ENCODE measurements at regions not wholly inside any gene's neighbourhood (a gene's known extent, or its start where the extent isn't known, plus 50 kb on each side); places are given as distances from the start of the nearest gene placed in this dataset.
"Not testable (repeated sequence)": the region's sequence is repeated elsewhere in the genome, so short reads cannot be mapped to it uniquely, and the experiment has no call there.

- no peak for FAIRE-seq
- DNase-seq: no peak
- Histone ChIP-seq H3K9me3 (ENCODE audit: control insufficient read depth in 2 of 2, insufficient read depth in 1 of 2, low read depth in 1 of 2, low read length in 1 of 2) (no peaks in the 10 kb centered on the region), H3K4me1 (ENCODE audit: control insufficient read depth in 3 of 3, insufficient read depth in 2 of 3, low read depth in 1 of 3, low read length in 2 of 3) (no peaks in the 10 kb centered on the region), H3K27me3 (ENCODE audit: control insufficient read depth in 3 of 3, insufficient read depth in 3 of 3, low read length in 3 of 3) (no peaks in the 10 kb centered on the region), H3K4me3 (ENCODE audit: low read depth in 1 of 3, low read length in 3 of 3) (no peak overlapping the region), H3K27ac (ENCODE audit: low read depth in 1 of 3, low read length in 2 of 3) (no peak overlapping the region), H3K36me3 (ENCODE audit: control insufficient read depth in 3 of 3, insufficient read depth in 2 of 3, low read depth in 1 of 3, low read length in 3 of 3) (no peaks in the 10 kb centered on the region)
- 89 to 93% (median 93%) methylated on average over 2 of the region's 2 CpGs for WGBS, 3 donors
Observed at GRCh38 chrX:96590403-96590802, 94.2 kb upstream of the DIAPH2 start.

GRCh38 chrX:96591421-96591820, 93.2 kb upstream of the DIAPH2 start:
- no peak overlapping the region for H3K4me3 ChIP-seq (ENCODE audit: low read depth in 1 of 3, low read length in 3 of 3)
- H3K27ac ChIP-seq (ENCODE audit: low read depth in 1 of 3, low read length in 2 of 3): no peak overlapping the region
- H3K9me3 ChIP-seq (ENCODE audit: control insufficient read depth in 2 of 2, insufficient read depth in 1 of 2, low read depth in 1 of 2, low read length in 1 of 2): no peaks in the 10 kb centered on the region
- FAIRE-seq: no peak
- H3K4me1 ChIP-seq (ENCODE audit: control insufficient read depth in 3 of 3, insufficient read depth in 2 of 3, low read depth in 1 of 3, low read length in 2 of 3): no peaks in the 10 kb centered on the region
- 71 to 83% (median 78%) methylated on average over 4 of the region's 4 CpGs for WGBS, 3 donors
- H3K36me3 ChIP-seq (ENCODE audit: control insufficient read depth in 3 of 3, insufficient read depth in 2 of 3, low read depth in 1 of 3, low read length in 3 of 3): no peaks in the 10 kb centered on the region
- DNase-seq: no peak
- no peaks in the 10 kb centered on the region for H3K27me3 ChIP-seq (ENCODE audit: control insufficient read depth in 3 of 3, insufficient read depth in 3 of 3, low read length in 3 of 3)

- 93 to 95% (median 94%) methylated on average over 9 of the region's 9 CpGs for WGBS, 3 donors
Observed at GRCh38 chrX:96597847-96598246, 86.8 kb upstream of the DIAPH2 start.

GRCh38 chrX:96611619-96612362, 72.9 kb upstream of the DIAPH2 start:
- Histone ChIP-seq H3K4me3 (ENCODE audit: low read depth in 1 of 3, low read length in 3 of 3) (no peak overlapping the region), H3K4me1 (ENCODE audit: control insufficient read depth in 3 of 3, insufficient read depth in 2 of 3, low read depth in 1 of 3, low read length in 2 of 3) (no peaks in the 10 kb centered on the region), H3K9me3 (ENCODE audit: control insufficient read depth in 2 of 2, insufficient read depth in 1 of 2, low read depth in 1 of 2, low read length in 1 of 2) (no peaks in the 10 kb centered on the region), H3K27ac (ENCODE audit: low read depth in 1 of 3, low read length in 2 of 3) (no peak overlapping the region), H3K36me3 (ENCODE audit: control insufficient read depth in 3 of 3, insufficient read depth in 2 of 3, low read depth in 1 of 3, low read length in 3 of 3) (no peaks in the 10 kb centered on the region), H3K27me3 (ENCODE audit: control insufficient read depth in 3 of 3, insufficient read depth in 3 of 3, low read length in 3 of 3) (no peaks in the 10 kb centered on the region)
- 33 to 64% (median 33%) methylated on average over 3 of the region's 3 CpGs for WGBS, 3 donors
- FAIRE-seq: no peak
- DNase-seq: no peak

More at GRCh38 chrX:96597847-96598246, 86.8 kb upstream of the DIAPH2 start:
- H3K4me1 ChIP-seq (ENCODE audit: control insufficient read depth in 3 of 3, insufficient read depth in 2 of 3, low read depth in 1 of 3, low read length in 2 of 3); H3K27ac ChIP-seq (ENCODE audit: low read depth in 1 of 3, low read length in 2 of 3); H3K36me3 ChIP-seq (ENCODE audit: control insufficient read depth in 3 of 3, insufficient read depth in 2 of 3, low read depth in 1 of 3, low read length in 3 of 3); H3K27me3 ChIP-seq (ENCODE audit: control insufficient read depth in 3 of 3, insufficient read depth in 3 of 3, low read length in 3 of 3); H3K4me3 ChIP-seq (ENCODE audit: low read depth in 1 of 3, low read length in 3 of 3); H3K9me3 ChIP-seq (ENCODE audit: control insufficient read depth in 2 of 2, insufficient read depth in 1 of 2, low read depth in 1 of 2, low read length in 1 of 2); FAIRE-seq; DNase-seq: not testable (repeated sequence)

- Histone ChIP-seq H3K4me3 (ENCODE audit: low read depth in 1 of 3, low read length in 3 of 3) (no peak overlapping the region), H3K4me1 (ENCODE audit: control insufficient read depth in 3 of 3, insufficient read depth in 2 of 3, low read depth in 1 of 3, low read length in 2 of 3) (no peaks in the 10 kb centered on the region), H3K27me3 (ENCODE audit: control insufficient read depth in 3 of 3, insufficient read depth in 3 of 3, low read length in 3 of 3) (no peaks in the 10 kb centered on the region), H3K36me3 (ENCODE audit: control insufficient read depth in 3 of 3, insufficient read depth in 2 of 3, low read depth in 1 of 3, low read length in 3 of 3) (no peaks in the 10 kb centered on the region), H3K27ac (ENCODE audit: low read depth in 1 of 3, low read length in 2 of 3) (no peak overlapping the region), H3K9me3 (ENCODE audit: control insufficient read depth in 2 of 2, insufficient read depth in 1 of 2, low read depth in 1 of 2, low read length in 1 of 2) (no peaks in the 10 kb centered on the region)
- DNase-seq: no peak
- WGBS, 3 donors: 60 to 73% (median 69%) methylated on average over 4 of the region's 4 CpGs
- FAIRE-seq: no peak
Observed at GRCh38 chrX:96615448-96615847, 69.2 kb upstream of the DIAPH2 start.

GRCh38 chrX:96619588-96619987, 65.1 kb upstream of the DIAPH2 start:
- no peaks in the 10 kb centered on the region for H3K4me1 ChIP-seq (ENCODE audit: control insufficient read depth in 3 of 3, insufficient read depth in 2 of 3, low read depth in 1 of 3, low read length in 2 of 3)
- no peaks in the 10 kb centered on the region for H3K9me3 ChIP-seq (ENCODE audit: control insufficient read depth in 2 of 2, insufficient read depth in 1 of 2, low read depth in 1 of 2, low read length in 1 of 2)
- no peaks in the 10 kb centered on the region for H3K27me3 ChIP-seq (ENCODE audit: control insufficient read depth in 3 of 3, insufficient read depth in 3 of 3, low read length in 3 of 3)
- H3K27ac ChIP-seq (ENCODE audit: low read depth in 1 of 3, low read length in 2 of 3): no peak overlapping the region
- H3K4me3 ChIP-seq (ENCODE audit: low read depth in 1 of 3, low read length in 3 of 3): no peak overlapping the region
- no peaks in the 10 kb centered on the region for H3K36me3 ChIP-seq (ENCODE audit: control insufficient read depth in 3 of 3, insufficient read depth in 2 of 3, low read depth in 1 of 3, low read length in 3 of 3)
- FAIRE-seq (no peak), DNase-seq (no peak)

- FAIRE-seq: no peak
- no peaks in the 10 kb centered on the region for H3K27me3 ChIP-seq (ENCODE audit: control insufficient read depth in 3 of 3, insufficient read depth in 3 of 3, low read length in 3 of 3)
Observed at GRCh38 chrX:96621811-96622210, 62.8 kb upstream of the DIAPH2 start.

More at GRCh38 chrX:96621811-96622210, 62.8 kb upstream of the DIAPH2 start:
- Histone ChIP-seq H3K36me3 (ENCODE audit: control insufficient read depth in 3 of 3, insufficient read depth in 2 of 3, low read depth in 1 of 3, low read length in 3 of 3) (no peaks in the 10 kb centered on the region), H3K9me3 (ENCODE audit: control insufficient read depth in 2 of 2, insufficient read depth in 1 of 2, low read depth in 1 of 2, low read length in 1 of 2) (no peaks in the 10 kb centered on the region), H3K27ac (ENCODE audit: low read depth in 1 of 3, low read length in 2 of 3) (no peak overlapping the region), H3K4me3 (ENCODE audit: low read depth in 1 of 3, low read length in 3 of 3) (no peak overlapping the region), H3K4me1 (ENCODE audit: control insufficient read depth in 3 of 3, insufficient read depth in 2 of 3, low read depth in 1 of 3, low read length in 2 of 3) (no peaks in the 10 kb centered on the region)
- DNase-seq: no peak
- WGBS, 3 donors: 54 to 74% (median 60%) methylated on average over 1 of the region's 1 CpG
